ENCODE measurements at regions not wholly inside any gene's neighbourhood (a gene's known extent, or its start where the extent isn't known, plus 50 kb on each side); places are given as distances from the start of the nearest gene placed in this dataset.
"Not testable (repeated sequence)": the region's sequence is repeated elsewhere in the genome, so short reads cannot be mapped to it uniquely, and the experiment has no call there.

DNA sequence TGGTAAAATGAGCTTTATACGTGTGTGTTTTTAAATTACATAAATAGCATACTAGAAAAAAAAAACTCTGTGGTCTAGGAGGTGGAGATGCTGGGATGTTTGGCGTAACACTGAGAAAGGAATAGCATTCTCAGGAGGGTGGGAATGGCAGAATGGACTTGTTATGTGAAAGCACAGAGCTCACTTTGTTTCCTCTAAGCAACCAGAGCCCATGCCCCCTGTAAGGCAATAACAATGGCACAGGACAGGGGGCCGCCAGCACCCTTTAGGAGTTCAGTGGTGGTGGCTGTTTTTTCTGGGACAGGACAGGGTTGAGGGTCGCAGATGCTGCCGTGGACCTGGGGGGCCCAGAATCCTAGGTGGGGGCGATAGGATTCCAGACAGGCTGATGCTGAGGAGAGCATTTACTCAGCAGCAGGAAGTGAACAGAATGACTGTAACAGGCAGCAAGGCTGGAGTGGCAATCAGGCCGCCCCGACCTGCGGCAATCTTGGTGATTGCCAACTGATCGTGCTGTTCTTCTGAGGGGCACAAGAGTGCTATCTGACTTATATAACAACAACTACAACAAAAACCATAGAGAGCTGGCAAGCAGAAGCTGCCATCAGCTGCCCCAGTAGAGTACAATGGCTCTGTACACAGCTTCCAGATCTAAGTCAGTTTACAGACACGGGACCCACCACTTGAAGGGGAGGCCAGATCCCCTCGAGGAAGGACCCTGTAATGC, 160.4 kb downstream of the UACA start:
- intact Hi-C loops (cut with DNase I): no loop called here
- ATAC-seq: no peak
- no peak for DNase-seq

DNA sequence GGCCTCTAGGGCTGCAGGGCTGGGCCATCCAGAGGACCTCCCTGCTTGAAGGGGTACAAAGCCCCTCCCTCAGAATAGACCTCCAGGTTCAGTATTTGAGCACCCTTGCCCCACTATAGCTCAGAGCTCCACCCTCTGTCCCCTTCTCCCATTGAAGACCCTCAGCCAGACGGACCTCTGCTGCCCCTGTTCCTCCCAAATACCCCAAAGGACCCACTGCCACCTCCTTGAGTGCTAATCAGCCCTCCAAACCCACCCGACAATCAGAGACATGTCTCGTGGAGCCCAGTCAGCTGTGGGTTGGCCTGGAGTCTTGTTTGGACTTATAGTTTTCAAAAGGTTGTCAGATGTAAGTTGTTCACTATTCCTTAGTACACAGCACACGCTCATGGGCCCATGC, 161.1 kb downstream of the UACA start:
- DNase-seq (no peak), ATAC-seq (no peak)
- intact Hi-C loops (cut with DNase I): no loop called here

DNA sequence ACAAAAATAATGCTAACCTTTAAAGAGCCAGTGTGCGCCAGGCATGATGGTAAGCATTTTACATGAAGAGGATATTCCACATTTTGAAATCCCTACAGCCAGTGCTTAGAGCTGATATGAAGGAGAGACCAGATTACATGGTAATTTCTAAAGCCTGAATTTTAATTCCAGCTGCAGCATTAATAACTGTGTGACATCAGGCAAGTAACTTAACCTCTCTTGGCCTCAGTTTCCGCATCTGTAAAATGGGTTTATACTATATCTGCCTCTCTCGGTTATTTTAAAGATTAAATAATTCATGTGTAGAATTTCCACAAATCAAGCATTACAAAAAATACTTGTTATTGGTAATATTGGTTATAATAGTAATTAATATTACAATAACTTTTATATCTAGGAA, 165.4 kb downstream of the UACA start:
- intact Hi-C loops (cut with DNase I): no loop called here
- ATAC-seq (no peak), DNase-seq (no peak)

DNA sequence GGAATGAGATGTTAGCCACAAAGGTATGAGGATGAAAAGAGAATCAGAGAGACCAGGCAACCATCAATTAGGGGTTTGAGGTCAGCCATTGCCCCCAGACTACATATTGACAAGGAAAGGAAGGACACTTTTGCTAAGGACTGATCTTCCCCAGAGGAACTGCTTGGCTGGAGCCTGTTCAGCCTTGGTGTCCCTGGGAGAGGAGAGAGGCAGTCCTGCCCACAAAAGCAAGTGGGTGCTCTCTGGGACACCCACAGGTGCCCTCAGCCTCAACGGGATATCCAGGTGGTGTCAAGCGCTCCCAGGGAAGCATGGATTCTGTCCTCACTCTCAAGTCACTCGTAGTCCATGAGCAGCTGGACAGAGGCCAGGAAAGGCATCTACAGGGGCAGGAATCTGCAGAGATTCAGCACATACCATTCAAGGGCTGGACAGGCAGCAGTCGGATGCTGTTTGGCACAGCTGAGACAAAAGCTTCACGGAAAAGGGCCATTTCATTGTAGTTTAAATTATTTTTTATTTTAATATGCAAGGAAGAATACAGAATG, 166.2 kb downstream of the UACA start:
- no peak for ATAC-seq
- DNase-seq: no peak
- intact Hi-C loops (cut with DNase I): no loop called here

DNA sequence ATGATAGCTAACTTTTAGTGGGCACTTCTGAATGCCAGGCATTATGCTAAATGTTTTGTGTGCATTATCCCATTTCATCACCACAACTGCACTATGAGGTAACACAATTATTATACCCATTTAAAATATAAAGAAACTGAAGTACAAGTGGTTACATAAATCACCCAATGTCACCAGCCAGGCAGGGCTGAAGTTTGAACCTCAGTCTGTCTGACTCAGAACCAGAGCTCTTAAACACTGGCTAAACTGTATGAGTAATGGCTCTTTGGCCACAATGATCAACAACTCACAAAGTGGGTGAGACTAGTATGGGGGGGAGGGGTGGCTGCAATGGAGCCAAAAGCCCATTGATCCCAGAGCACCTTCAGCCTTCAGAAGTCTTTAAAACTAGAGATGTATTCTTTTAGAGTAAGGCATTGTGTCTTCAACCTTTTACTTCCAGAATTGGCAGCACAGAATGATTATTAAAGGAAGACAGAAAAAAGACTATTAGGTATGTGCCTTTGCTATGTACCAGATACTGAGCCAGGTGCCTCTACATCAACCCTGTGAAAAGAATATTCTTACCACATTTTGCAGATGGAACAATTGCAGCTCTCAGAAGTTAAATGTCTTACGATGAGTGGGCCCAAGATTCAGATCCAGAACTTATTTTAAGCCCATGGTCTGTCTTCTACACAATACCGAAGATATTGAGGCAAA, 166.9 kb downstream of the UACA start:
- DNase-seq (no peak), ATAC-seq (peak in 1 of 2 donors; percentile 14)
- intact Hi-C loops (cut with DNase I): no loop called here

DNA sequence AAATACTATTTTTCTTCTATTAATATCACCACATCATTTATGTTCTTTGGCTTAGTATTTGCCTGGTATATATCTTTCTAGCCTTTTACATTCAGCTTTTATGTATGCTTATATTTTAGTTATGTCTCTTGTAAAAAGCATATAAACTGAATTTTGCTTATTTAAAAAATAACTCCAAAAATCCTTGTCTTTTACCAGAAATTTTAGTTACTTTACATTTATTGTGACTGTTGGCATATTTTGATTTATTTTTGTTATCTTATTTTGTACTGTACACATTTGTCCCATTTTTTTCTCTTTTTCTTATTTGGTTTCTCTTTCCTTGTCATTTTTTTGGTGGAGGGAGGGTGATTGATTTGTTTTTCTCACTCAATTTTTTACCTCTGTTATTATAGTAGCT, 169.6 kb downstream of the UACA start:
- ATAC-seq (no peak), DNase-seq (no peak)

DNA sequence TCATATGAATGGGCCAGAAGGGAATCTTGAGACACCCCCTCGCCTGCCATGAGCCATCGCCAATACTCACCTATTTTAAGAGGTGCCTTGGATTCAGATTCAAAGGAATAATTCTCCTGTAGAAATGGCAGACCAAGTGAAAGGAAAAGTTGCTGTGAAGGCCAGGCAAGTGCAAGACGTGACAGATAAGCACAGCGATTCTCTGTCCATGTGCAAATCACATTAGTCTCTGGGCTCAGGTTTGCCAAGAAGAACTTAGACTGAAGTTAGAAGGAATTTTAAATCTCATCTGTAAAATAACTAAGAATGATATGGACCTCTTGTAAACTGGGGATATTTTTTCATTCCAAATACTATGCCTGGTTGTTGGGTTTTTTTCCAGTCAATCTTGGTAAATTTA, 173.6 kb downstream of the UACA start:
- ATAC-seq: no peak
- DNase-seq: no peak
- intact Hi-C loops (cut with DNase I): no loop called here

More for the DNA sequence above, 169.6 kb downstream of the UACA start:
- intact Hi-C loops (cut with DNase I): no loop called here

DNA sequence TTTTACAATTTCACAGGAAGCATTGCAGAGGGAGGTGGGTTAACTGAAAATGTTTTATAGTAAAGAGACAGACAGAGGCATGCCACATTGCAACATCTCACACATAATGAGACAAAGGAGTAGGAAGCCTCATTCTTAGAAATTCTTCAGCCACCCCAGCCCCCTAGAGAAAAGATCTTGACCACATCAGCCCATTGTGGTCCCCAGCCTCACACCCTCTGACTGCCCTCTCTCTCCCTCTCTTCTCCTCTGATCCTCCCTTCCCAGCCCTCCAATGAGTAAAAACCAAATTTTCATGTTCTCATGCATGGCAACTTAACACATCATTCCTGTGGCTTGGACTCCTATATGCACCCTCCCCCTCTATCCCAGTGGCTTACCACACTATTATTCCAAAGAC, 174.1 kb downstream of the UACA start:
- ATAC-seq: no peak
- no peak for DNase-seq
- intact Hi-C loops (cut with DNase I): no loop called here

DNA sequence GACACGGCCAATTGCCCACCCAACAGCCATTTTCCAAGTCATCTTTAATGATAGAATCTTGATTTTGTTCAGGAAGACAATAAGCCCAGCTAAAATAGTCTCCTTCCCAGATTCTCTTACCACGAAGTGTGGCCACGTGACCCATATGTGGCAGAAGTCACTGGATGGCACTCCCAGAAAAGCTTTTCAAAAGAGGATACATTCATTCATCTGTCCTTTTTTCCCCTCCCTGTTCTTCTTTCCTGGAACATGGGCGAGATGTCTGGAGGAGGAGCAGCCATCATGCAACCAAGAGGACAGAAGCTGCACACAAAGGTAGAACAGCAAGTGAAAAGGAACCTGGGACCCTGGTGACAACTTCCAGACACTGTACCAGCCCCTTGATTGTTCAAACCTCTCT, 174.7 kb downstream of the UACA start:
- no peak for DNase-seq
- ATAC-seq: no peak
- intact Hi-C loops (cut with DNase I): no loop called here

DNA sequence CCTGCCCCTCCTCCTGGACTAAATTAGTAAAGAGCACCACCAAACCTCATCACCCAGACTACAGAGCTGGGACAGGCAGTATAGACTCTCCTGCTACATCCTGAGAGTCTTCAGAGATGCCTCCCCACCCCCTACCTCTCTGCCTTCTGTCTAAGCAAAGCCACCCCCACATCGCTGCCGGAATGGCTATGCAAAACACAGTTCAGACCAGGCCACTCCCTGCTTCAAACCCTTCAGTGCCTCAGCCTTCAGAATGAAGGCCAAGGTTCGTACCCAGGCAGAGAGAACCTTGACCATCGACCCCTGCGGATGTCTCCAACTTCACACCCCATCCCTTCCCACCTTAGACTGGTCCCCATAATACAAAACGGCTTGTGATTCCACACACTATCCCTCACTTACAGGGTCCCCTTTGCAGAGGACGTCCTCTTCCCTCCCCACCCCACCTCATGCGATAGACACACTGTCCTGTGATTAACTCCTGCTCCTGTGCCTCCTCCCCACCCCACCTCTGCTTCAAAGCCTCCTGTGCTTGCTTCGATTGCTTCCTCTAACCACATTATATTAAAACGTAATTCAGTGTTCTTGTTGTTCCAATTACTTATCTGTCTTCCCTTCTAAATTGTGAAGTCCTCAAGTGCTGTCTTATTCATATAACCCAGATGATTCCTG, 175.3 kb downstream of the UACA start:
- DNase-seq: no peak
- intact Hi-C loops (cut with DNase I): no loop called here
- ATAC-seq: no peak

DNA sequence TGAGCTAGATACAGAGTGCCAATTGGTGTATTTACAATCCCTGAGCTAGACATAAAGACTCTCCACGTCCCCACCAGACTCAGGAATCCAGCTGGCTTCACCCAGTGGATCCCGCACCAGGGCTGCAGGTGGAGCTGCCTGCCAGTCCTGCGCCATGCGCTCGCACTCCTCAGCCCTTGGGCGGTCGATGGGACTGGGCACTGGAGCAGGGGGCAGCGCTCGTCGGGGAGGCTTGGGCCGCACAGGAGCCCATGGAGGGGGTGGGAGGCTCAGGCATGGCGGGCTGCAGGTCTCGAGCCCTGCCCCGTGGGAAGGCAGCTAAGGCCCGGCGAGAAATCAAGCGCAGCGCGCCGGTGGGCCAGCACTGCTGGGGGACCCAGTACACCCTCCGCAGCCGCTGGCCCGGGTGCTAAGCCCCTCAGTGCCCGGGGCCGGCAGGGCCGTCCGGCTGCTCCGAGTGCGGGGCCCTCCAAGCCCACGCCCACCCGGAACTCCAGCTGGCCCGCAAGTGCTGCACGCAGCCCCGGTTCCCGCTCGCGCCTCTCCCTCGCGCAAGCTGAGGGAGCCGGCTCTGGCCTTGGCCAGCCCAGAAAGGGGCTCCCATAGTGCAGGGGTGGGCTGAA, 176.2 kb downstream of the UACA start:
- intact Hi-C loops (cut with DNase I); ATAC-seq; DNase-seq: not testable (repeated sequence)

DNA sequence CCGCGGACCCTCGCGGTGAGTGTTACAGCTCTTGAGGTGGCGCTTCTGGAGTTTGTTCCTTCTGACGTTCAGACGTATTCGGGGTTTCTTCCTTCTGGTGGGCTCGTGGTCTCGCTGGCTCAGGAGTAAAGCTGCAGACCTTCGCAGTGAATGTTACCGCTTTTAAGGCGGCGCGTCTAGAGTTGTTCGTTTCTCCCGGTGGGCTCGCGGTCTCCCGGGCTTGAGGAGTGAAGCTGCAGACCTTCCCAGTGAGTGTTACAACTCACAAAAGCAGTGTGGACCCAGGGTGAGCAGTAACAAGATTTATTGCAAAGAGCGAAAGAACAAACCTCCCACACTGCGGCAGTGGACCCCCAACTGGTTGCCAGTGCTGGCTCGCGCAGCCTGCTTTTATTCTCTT, 177.1 kb downstream of the UACA start:
- DNase-seq (no peak), ATAC-seq (no peak)
- intact Hi-C loops (cut with DNase I): no loop called here

DNA sequence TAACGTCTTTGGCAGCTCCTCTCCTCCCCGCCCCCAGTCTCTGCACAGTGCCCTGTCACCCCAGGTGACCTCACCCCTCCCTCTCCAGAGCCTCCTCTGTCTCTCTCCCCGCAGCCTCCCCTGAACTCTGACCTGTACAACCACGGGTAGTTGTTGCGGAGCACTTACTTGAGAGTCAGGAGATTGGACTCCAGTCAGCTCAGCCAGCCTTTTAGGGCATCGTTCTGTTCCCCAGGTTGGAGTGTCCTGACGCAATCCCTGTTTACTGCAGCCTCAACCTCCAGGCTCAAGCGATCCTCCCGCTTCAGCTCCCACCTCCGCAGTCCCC, 177.7 kb downstream of the UACA start:
- ATAC-seq: peak in 1 of 2 donors; percentile 24
- intact Hi-C loops (cut with DNase I): no loop called here

DNA sequence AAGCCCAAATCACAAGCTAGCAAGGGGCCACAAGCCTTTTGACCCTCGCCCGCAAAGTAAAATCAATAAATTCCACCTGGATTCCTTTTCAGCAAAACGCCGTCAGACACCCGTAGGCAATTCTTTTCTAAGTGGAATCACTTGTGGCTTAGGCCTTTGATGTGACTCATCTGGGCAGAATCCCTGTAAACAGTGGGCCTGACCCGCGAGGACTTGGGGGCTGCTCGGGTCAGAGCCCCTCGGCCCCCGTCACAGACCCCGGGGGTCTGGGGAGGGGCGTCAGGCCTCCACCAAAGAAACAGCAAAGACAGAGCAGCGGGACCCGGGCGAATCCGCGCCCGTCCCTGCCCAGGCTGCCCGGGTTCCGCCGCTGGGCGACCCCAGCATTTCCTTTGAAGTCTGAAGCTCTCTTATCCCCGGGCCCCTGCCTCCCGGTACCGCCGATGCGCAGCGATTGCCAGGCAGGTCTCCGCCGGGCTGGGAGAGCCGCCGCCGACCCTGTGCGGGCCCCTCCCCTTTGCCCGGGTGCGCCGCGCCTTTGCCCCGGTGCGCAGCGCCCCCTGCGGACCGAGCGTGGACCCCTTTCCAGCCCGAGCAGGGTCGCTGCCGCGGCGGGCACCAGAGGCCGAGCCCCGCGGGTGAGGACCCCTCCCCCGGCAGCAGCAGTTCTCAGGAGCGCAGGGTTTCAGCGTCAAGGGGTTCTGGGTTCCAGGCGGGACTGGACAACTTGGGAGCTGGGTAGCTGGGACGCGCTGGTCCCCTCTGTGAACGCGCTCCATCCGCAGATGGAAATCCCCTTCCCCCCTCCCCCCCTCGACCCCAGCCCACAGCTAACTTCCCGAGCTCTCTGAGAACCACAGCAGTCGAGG, 178.3 kb downstream of the UACA start:
- DNase-seq: no peak
- intact Hi-C loops (cut with DNase I): no loop called here
- ATAC-seq: peak in 1 of 2 donors; percentile 67

More for the DNA sequence above, 177.7 kb downstream of the UACA start:
- no peak for DNase-seq

DNA sequence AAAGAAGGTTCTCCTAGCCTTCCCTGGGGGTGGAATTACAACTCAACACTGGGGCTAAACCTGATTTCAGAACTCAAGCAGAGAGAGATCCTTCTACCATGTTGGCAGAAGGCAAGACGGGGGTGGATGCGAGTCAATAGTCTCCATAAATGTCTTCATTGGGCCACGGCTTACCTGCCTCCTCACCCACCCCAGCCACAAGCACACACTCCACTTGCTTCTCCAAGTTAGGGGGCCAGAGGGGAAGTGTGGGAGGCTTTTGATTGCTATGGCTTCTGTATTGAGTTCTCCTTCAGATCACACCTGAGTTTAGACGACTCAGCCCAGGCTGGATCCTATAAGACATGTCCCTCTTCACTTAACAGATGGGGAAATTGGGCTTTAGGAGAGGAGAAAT, 178.9 kb downstream of the UACA start:
- ATAC-seq (no peak), DNase-seq (no peak)
- intact Hi-C loops (cut with DNase I): no loop called here

DNA sequence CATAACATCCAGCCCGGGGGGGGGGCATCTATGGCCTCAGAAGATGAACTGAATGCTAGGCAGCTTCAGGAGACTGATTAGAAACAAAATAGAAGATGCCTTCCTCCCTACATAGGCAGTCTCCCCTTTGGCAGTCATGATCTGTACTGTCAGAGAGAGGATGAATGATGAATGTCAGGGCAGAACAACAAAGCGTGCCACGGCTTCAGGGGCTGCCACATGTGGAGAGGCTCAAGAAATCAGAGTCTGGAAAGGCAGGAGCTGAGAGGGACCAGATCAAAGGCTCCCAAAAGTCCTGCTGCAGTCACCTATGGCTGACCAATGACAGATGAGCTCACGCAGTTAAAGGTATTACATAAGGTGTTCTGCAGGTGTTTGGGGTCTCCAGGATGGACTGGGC, 180.4 kb downstream of the UACA start:
- DNase-seq (no peak), ATAC-seq (no peak)
- intact Hi-C loops (cut with DNase I): no loop called here

DNA sequence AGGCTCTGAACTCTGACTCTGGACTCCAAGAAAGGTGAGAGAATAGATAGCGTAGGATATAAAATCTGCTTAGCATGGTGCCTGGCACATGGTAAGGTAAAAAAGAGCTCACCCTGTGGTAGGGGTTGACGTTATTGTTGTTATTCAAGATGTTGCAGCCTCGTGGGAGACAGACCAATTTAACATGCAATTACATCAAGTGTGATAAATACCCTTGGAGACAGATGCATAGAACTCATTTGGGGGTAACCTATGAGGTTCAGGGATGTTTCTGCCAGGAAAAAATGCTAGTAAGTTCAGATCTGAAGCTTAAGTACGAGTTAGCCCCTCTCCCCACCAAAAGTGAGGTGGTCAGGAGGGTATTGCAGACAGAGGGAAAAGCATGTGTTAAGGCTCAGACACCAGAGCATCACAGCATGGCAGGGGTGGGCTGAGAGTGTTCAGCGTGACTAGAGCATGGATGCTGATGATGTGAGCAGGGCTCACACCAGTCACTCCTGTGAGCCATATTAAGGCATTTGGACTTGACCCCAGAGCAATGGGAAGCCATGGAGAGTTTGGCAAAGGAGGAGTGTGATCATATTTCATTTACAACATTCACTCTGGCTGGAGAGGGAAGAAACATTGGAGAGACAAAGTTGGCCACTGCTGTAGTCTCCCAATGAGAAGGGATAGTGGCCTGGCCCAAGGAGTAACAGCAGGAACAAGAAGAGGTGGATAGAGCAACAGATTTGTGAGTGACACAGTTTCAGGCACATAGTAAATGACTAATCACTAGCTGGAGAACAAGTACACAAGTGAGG, 181.0 kb downstream of the UACA start:
- no peak for DNase-seq
- intact Hi-C loops (cut with DNase I): no loop called here
- ATAC-seq: peak; percentile 56 to 78

DNA sequence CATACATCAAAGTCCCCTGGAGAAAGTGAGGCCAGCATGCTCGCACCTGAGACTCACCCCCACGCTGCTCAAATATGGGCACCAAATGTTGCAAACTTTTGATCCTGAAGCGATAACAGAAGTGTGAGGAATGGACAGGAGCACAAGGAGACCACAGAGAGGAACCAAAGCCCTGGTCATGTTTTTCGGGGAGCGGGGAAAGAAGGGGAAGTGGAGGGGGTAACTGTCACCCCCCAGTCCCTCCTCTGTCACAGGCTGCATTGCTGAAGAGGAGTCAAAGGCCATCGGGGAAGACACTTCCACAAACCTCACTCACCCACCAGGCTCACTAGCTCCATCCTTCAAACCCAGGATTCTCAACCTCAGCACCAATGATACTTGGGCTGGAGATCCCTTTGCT, 182.4 kb downstream of the UACA start:
- intact Hi-C loops (cut with DNase I): no loop called here

More for the DNA sequence above, 182.4 kb downstream of the UACA start:
- ATAC-seq (no peak), DNase-seq (no peak)

Measured in left cardiac atrium (tissue), 4 donors.